Lung (tissue), 11 donors: ENCODE measurements at regions not wholly inside any gene's neighbourhood (a gene's known extent, or its start where the extent isn't known, plus 50 kb on each side); places are given as distances from the start of the nearest gene placed in this dataset.

ENCODE experiments used
- ATAC-seq: fragments of 200-7000 bp; cut with Tn5 transposase; one replicate; pipeline ENCODE4 v1.9.1; 2020; ENCODE audit warnings: moderate number of reproducible peaks; ENCODE audit not compliant: insufficient read depth, low FRiP score
- DNase-seq, 3 donors: peaks; one replicate each; pipeline ENCODE4 v3.0.0-alpha.2; 2013 to 2017
- H3K27ac ChIP-seq, 2 donors: one replicate each; pipeline ENCODE4 v1.5.1; 2013; ENCODE audit warnings: mild to moderate bottlenecking in 2 of 2, moderate library complexity in 2 of 2, control low read depth in 1 of 2, inconsistent platforms in 1 of 2, low read depth in 1 of 2, low read length in 1 of 2
- H3K27me3 ChIP-seq, 3 donors: one replicate each; pipeline ENCODE4 v1.5.1; 2013; ENCODE audit warnings: low read length in 2 of 3; ENCODE audit not compliant: control insufficient read depth in 3 of 3, insufficient read depth in 3 of 3
- H3K36me3 ChIP-seq, 4 donors: one replicate each; pipeline ENCODE4 v1.5.1; 2013; ENCODE audit warnings: low read length in 4 of 4, mild to moderate bottlenecking in 1 of 4, moderate library complexity in 1 of 4; ENCODE audit not compliant: control insufficient read depth in 4 of 4, insufficient read depth in 4 of 4
- H3K4me1 ChIP-seq, 5 donors: one replicate each; pipeline ENCODE4 v1.5.1; 2013; ENCODE audit warnings: low read length in 5 of 5, mild to moderate bottlenecking in 2 of 5, moderate library complexity in 1 of 5; ENCODE audit not compliant: control insufficient read depth in 5 of 5, insufficient read depth in 5 of 5
- H3K4me3 ChIP-seq: one replicate; pipeline ENCODE4 v1.5.1; 2013; ENCODE audit warnings: mild to moderate bottlenecking, control low read depth, moderate library complexity
- H3K9ac ChIP-seq, 2 donors: one replicate each; pipeline ENCODE4 v1.5.1; 2013; ENCODE audit warnings: low read length in 2 of 2, control low read depth in 1 of 2; ENCODE audit not compliant: insufficient read depth in 1 of 2
- H3K9me3 ChIP-seq, 4 donors: one replicate each; pipeline ENCODE4 v1.5.1; 2013; ENCODE audit warnings: low read length in 3 of 4, mild to moderate bottlenecking in 1 of 4, moderate library complexity in 1 of 4; ENCODE audit not compliant: control insufficient read depth in 4 of 4, insufficient read depth in 3 of 4
- WGBS, 2 donors: extraction: QIAGEN DNeasy Blood & Tissue Kit; methylation state at CpG; one replicate each; pipeline ENCODE4 v1.1.7; 2013; 5-methylcytosine and 5-hydroxymethylcytosine counted together
- TF ChIP-seq, protein P1 (sequence below): IDR thresholded peaks from 2 replicates; pipeline ENCODE4 v1.5.1; 2012; ENCODE audit warnings: mild to moderate bottlenecking; ENCODE audit errors: control extremely low read depth, extremely low read depth
- donor health status: control.
- donor health status: control.
- donor health status: Bipolar disorder and iron deficiency.
- donor health status: healthy.
- donor health status: DM: yes; HTN: yes; CAD: no.

DNA sequence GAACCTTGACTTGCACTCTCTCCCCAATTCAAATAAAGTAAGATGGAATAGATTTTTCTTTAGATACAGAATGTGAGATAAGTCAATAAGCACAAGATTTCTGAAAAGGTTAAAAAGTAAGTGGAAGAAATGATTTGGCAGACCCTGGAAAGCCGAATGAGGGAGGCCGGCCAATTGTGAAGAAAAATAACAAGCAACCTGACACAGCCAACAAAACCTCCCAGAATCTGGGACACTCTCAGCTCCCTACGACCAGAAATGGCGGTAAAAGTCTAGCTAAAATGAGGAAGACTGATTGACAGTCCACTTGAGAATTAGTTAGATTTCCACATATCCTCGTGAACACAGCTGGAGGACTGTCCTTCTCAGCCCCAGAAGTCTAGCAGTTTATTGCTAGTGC is 85.4 kb downstream of the KLF12 start:
- H3K36me3 ChIP-seq = no peaks in the 10 kb centered on the region
- H3K27me3 ChIP-seq = no peaks in the 10 kb centered on the region
- WGBS, 2 donors = 83 to 85% methylated on average over 5 of the region's 5 CpGs
- H3K9ac ChIP-seq = no peak overlapping the region
- H3K4me3 ChIP-seq = no peak overlapping the region
- no peak for ATAC-seq
- no peak overlapping the region for H3K27ac ChIP-seq
- TF ChIP-seq, protein P1, sequence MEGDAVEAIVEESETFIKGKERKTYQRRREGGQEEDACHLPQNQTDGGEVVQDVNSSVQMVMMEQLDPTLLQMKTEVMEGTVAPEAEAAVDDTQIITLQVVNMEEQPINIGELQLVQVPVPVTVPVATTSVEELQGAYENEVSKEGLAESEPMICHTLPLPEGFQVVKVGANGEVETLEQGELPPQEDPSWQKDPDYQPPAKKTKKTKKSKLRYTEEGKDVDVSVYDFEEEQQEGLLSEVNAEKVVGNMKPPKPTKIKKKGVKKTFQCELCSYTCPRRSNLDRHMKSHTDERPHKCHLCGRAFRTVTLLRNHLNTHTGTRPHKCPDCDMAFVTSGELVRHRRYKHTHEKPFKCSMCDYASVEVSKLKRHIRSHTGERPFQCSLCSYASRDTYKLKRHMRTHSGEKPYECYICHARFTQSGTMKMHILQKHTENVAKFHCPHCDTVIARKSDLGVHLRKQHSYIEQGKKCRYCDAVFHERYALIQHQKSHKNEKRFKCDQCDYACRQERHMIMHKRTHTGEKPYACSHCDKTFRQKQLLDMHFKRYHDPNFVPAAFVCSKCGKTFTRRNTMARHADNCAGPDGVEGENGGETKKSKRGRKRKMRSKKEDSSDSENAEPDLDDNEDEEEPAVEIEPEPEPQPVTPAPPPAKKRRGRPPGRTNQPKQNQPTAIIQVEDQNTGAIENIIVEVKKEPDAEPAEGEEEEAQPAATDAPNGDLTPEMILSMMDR = no peak
- H3K9me3 ChIP-seq = no peaks in the 10 kb centered on the region
- peak in 2 of 3 donors; percentile 58 to 61 for DNase-seq
- peaks cover 3 to 16% (median 11%) of the 10 kb centered on the region in 5 donors for H3K4me1 ChIP-seq

DNA sequence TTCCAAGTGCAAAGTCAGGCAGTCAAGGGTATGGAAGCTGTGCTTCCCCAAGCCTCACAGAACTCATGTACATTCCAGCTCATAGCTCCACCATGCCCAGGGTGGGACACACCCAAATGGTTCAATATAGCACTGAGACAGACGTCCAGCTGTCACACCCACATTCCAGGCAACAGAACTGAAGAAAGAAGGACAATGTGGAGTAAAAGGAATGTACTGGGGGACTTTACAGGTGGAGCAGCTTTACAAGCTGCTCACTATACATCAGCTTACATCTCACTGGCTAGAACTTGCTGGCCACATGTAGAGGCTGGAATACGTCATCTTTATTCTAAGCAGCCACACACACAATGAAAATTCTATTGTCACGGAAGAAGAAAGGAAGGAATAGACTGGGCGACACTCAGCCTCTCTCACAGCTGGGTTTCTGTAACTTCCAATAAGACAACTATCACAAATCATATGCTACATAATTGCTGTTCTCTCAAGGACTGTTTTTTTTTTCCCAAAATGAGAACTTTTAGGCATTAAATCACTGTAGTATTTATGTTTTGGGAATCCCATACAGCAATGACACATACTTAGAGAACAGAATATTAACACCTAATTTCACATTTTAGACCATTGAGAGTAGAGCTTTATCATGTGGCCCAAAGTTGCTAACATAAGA is 86.1 kb downstream of the KLF12 start:
- Histone ChIP-seq H3K9ac (peak overlapping the region in 1 of 2 donors; percentile 8), H3K4me1 (peaks cover 3 to 16% (median 11%) of the 10 kb centered on the region in 5 donors), H3K27ac (no peak overlapping the region), H3K36me3 (no peaks in the 10 kb centered on the region), H3K9me3 (no peaks in the 10 kb centered on the region), H3K4me3 (no peak overlapping the region), H3K27me3 (no peaks in the 10 kb centered on the region)
- ATAC-seq = no peak
- TF ChIP-seq, protein P1 = no peak
- WGBS, 2 donors = 72 to 88% methylated on average over 4 of the region's 4 CpGs
- DNase-seq = peak; percentile 25 to 78 (median 71)

DNA sequence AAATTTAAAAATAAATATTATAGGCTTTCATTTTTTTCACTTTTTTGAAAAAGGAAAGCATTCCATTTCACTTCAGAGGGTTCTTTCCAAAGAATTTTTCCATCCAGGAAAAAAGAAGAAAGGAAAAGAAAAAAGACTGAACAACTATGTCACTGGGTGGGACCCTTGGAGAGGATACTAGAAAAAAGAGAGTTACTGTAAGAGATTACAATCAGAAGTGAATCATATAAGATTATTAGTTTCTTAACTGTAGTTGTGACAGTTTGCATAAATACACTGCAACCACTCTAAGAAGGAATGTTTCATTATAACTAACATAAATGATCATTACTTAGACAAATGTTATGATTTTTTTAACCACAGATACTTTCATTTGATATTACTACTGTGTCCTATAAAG is 87.8 kb downstream of the KLF12 start:
- Histone ChIP-seq H3K27me3 (no peaks in the 10 kb centered on the region), H3K9me3 (no peaks in the 10 kb centered on the region), H3K9ac (no peak overlapping the region), H3K4me3 (no peak overlapping the region), H3K4me1 (peaks cover 3 to 20% (median 11%) of the 10 kb centered on the region in 5 donors), H3K36me3 (no peaks in the 10 kb centered on the region), H3K27ac (no peak overlapping the region)
- ATAC-seq (no peak), DNase-seq (no peak)
- TF ChIP-seq, protein P1 = no peak

DNA sequence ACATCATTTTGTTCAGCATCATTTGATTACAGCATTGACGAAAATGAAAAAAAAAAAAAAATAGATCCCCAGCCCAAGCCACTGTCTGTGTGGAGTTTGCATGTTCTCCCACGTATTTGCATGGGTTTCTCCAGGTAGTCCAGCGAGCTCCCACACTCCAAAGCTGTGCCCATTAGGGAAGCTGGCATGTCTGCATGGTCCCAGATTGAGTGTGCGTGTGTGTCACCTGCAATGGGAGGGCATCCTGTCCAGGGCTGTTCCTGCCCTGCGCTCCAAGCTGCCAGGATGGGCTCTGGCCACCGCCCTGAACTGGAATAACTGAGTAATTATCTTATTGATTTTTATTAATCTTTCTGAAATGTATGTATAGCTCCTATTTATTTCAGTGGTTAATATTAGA is 88.6 kb downstream of the KLF12 start:
- Histone ChIP-seq H3K36me3 (no peaks in the 10 kb centered on the region), H3K9me3 (no peaks in the 10 kb centered on the region)
- DNase-seq = no peak

More for the DNA sequence above, 88.6 kb downstream of the KLF12 start:
- Histone ChIP-seq H3K27me3 (no peaks in the 10 kb centered on the region), H3K27ac (no peak overlapping the region), H3K9ac (no peak overlapping the region), H3K4me3 (no peak overlapping the region), H3K4me1 (peaks cover 3 to 28% (median 11%) of the 10 kb centered on the region in 5 donors)
- 95 to 97% methylated on average over 6 of the region's 6 CpGs for WGBS, 2 donors
- TF ChIP-seq, protein P1 = no peak
- ATAC-seq = no peak
